ENCODE measurements at regions not wholly inside any gene's neighbourhood (a gene's known extent, or its start where the extent isn't known, plus 50 kb on each side); places are given as distances from the start of the nearest gene placed in this dataset.

DNA sequence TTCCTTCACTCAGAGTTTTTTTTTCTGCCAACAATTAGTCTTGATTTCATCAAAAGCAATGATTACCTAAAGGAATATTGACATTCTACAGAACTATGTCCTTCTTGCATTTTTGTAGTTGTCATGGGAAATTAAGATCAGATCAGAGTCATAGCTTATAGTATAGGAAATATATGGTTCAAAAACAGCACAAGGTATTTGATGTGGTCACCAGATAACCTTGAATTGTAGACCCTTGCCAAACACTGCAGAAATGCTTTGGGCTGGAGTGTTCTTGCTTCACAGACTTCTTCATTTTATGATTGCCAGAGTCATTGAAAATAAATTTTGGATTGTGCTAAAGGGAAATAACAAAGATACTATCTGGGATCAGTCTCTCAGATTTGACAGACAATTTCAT is 103.7 kb downstream of the AKAP11 start:
- TF ChIP-seq ZNF600 (tag by site-specific recombination; IDR thresholded peaks at IDR 0.05) = no peak
- TF ChIP-seq, protein P1, sequence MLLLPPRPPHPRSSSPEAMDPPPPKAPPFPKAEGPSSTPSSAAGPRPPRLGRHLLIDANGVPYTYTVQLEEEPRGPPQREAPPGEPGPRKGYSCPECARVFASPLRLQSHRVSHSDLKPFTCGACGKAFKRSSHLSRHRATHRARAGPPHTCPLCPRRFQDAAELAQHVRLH (tag by site-specific recombination; IDR thresholded peaks at IDR 0.05) = no peak
- TF ChIP-seq, protein P2, sequence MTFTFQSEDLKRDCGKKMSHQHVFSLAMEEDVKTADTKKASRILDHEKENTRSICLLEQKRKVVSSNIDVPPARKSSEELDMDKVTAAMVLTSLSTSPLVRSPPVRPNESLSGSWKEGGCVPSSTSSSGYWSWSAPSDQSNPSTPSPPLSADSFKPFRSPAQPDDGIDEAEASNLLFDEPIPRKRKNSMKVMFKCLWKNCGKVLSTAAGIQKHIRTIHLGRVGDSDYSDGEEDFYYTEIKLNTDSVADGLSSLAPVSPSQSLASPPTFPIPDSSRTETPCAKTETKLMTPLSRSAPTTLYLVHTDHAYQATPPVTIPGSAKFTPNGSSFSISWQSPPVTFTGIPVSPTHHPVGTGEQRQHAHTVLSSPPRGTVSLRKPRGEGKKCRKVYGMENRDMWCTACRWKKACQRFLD (tag by site-specific recombination; IDR thresholded peaks at IDR 0.05) = no peak
- TF ChIP-seq, protein P3, sequence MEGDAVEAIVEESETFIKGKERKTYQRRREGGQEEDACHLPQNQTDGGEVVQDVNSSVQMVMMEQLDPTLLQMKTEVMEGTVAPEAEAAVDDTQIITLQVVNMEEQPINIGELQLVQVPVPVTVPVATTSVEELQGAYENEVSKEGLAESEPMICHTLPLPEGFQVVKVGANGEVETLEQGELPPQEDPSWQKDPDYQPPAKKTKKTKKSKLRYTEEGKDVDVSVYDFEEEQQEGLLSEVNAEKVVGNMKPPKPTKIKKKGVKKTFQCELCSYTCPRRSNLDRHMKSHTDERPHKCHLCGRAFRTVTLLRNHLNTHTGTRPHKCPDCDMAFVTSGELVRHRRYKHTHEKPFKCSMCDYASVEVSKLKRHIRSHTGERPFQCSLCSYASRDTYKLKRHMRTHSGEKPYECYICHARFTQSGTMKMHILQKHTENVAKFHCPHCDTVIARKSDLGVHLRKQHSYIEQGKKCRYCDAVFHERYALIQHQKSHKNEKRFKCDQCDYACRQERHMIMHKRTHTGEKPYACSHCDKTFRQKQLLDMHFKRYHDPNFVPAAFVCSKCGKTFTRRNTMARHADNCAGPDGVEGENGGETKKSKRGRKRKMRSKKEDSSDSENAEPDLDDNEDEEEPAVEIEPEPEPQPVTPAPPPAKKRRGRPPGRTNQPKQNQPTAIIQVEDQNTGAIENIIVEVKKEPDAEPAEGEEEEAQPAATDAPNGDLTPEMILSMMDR (tag by site-specific recombination; IDR thresholded peaks at IDR 0.05) = no peak
- TF ChIP-seq, protein P4, sequence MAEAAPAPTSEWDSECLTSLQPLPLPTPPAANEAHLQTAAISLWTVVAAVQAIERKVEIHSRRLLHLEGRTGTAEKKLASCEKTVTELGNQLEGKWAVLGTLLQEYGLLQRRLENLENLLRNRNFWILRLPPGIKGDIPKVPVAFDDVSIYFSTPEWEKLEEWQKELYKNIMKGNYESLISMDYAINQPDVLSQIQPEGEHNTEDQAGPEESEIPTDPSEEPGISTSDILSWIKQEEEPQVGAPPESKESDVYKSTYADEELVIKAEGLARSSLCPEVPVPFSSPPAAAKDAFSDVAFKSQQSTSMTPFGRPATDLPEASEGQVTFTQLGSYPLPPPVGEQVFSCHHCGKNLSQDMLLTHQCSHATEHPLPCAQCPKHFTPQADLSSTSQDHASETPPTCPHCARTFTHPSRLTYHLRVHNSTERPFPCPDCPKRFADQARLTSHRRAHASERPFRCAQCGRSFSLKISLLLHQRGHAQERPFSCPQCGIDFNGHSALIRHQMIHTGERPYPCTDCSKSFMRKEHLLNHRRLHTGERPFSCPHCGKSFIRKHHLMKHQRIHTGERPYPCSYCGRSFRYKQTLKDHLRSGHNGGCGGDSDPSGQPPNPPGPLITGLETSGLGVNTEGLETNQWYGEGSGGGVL (tag by site-specific recombination; IDR thresholded peaks at IDR 0.05) = no peak

Measured in HEK293 (cell line).